HCT116 (cell line): ENCODE measurements at regions not wholly inside any gene's neighbourhood (a gene's known extent, or its start where the extent isn't known, plus 50 kb on each side); places are given as distances from the start of the nearest gene placed in this dataset.

Experiments
- ATAC-seq: fragments of 200-7000 bp; cut with Tn5 transposase; 2 replicates; pipeline ENCODE4 v1.9.1; 2020; ENCODE audit warnings: mild to moderate bottlenecking, moderate library complexity
- BruUV-seq: library from RNA; stranded (reverse); fragments of 400-500 nt; replicated peaks from 2 replicates; lab custom pipeline; 2021; lab: Mats Ljungman, UMichigan
- CTCF ChIA-PET: fragments of 300-600 bp; sonication (Branson Sonifier 250); formaldehyde crosslinking; loops from one replicate; lab custom pipeline; 2021; ENCODE audit warnings: antibody characterized with exemption; lab: Charles Lee
- POLR2A ChIA-PET: fragments of 300-600, 350-600 bp; sonication (Branson Sonifier 250); formaldehyde crosslinking; loops from one replicate; lab custom pipeline; 2021; ENCODE audit warnings: antibody characterized with exemption; lab: Charles Lee
- RAD21 ChIA-PET, 2 experiments: fragments of 300-600 bp; sonication (Branson Sonifier 250); formaldehyde crosslinking; loops; one replicate each; lab custom pipeline; 2023; ENCODE audit warnings: low total read pairs in 2 of 2; ENCODE audit not compliant: uncharacterized antibody in 2 of 2, unreplicated experiment in 2 of 2, low non-redundant PET in 1 of 2; lab: Charles Lee
- DNase-seq: peaks from one replicate; pipeline ENCODE4 v3.0.0-alpha.2; 2010; ENCODE audit warnings: low read depth, low spot score
- H2AFZ ChIP-seq: fragments of 200-600 bp; shearing (Covaris generic), sonication (generic); 2 replicates; pipeline ENCODE4 v1.6.1; 2017; ENCODE audit warnings: low read depth, mixed run types, mixed read lengths, antibody characterized with exemption, low read length; ENCODE audit not compliant: poor library complexity, severe bottlenecking
- H3K27ac ChIP-seq: 2 replicates; pipeline ENCODE4 v1.5.1; 2012; ENCODE audit warnings: low read depth, low read length
- H3K27me3 ChIP-seq: fragments of 200-600 bp; sonication (generic); 2 replicates; pipeline ENCODE4 v1.6.1; 2016; ENCODE audit warnings: mixed run types, low read length, mixed read lengths; ENCODE audit not compliant: insufficient read depth
- H3K36me3 ChIP-seq, 2 experiments: fragments of 200-500 bp in 1 of 2; fragments of 200-600 bp in 1 of 2; sonication (Bioruptor generic) in 1 of 2; sonication (generic) in 1 of 2; 2 replicates each; pipeline versions ENCODE4 v1.5.1 to v1.6.1; 2014 to 2016; ENCODE audit warnings: low read length in 2 of 2, inconsistent platforms in 1 of 2, mixed read lengths in 1 of 2, mixed run types in 1 of 2; ENCODE audit not compliant: insufficient read depth in 2 of 2, control insufficient read depth in 1 of 2
- H3K4me1 ChIP-seq, 2 experiments: fragments of 200-600 bp in 1 of 2; sonication (generic) in 1 of 2; 2 replicates each; pipeline versions ENCODE4 v1.5.1 to v1.6.1; 2012 to 2017; ENCODE audit warnings: low read length in 2 of 2, inconsistent platforms in 1 of 2, mild to moderate bottlenecking in 1 of 2, mixed read lengths in 1 of 2, mixed run types in 1 of 2, moderate library complexity in 1 of 2; ENCODE audit not compliant: insufficient read depth in 2 of 2, control insufficient read depth in 1 of 2
- H3K4me2 ChIP-seq: fragments of 200-600 bp; sonication (generic); 2 replicates; pipeline ENCODE4 v1.6.1; 2017; ENCODE audit warnings: mixed run types, low read length, mixed read lengths
- H3K4me3 ChIP-seq, 2 experiments: fragments of 200-600 bp in 1 of 2; sonication (generic) in 1 of 2; replicated peaks in 1 of 2; 2 replicates each; pipeline ENCODE4 v1.5.1; 2011 to 2016; ENCODE audit warnings: low read length in 2 of 2, control low read depth in 1 of 2, low read depth in 1 of 2, mild to moderate bottlenecking in 1 of 2, mixed read lengths in 1 of 2, mixed run types in 1 of 2
- H3K79me2 ChIP-seq: fragments of 200-600 bp; sonication (generic); 2 replicates; pipeline ENCODE4 v1.6.1; 2017; ENCODE audit warnings: mild to moderate bottlenecking, mixed run types, low read length, moderate library complexity, mixed read lengths; ENCODE audit not compliant: insufficient read depth
- H3K9ac ChIP-seq: fragments of 200-600 bp; sonication (generic); 2 replicates; pipeline ENCODE4 v1.6.1; 2016; ENCODE audit warnings: low read length, mixed read lengths
- H3K9me2 ChIP-seq: fragments of 200-600 bp; sonication (generic), shearing (Covaris generic); 2 replicates; pipeline ENCODE4 v1.6.1; 2017; ENCODE audit warnings: mixed run types, mild to moderate bottlenecking, moderate library complexity; ENCODE audit not compliant: insufficient read depth
- H3K9me3 ChIP-seq, 2 experiments: fragments of 200-500 bp in 1 of 2; fragments of 200-600 bp in 1 of 2; sonication (Bioruptor generic) in 1 of 2; sonication (generic) in 1 of 2; 2 replicates each; pipeline ENCODE4 v1.6.1; 2014 to 2017; ENCODE audit warnings: low read length in 2 of 2, mixed read lengths in 2 of 2, inconsistent platforms in 1 of 2, low read depth in 1 of 2, mild to moderate bottlenecking in 1 of 2, mixed run types in 1 of 2, moderate library complexity in 1 of 2; ENCODE audit not compliant: control insufficient read depth in 1 of 2, insufficient read depth in 1 of 2
- H4K20me1 ChIP-seq: fragments of 200-600 bp; sonication (generic), shearing (Covaris generic); 2 replicates; pipeline ENCODE4 v1.6.1; 2017; ENCODE audit warnings: mixed run types, mild to moderate bottlenecking, moderate library complexity; ENCODE audit not compliant: insufficient read depth
- ELF1 ChIP-seq: IDR thresholded peaks from 2 replicates; pipeline ENCODE4 v1.6.1; 2012; ENCODE audit warnings: low read depth, borderline replicate concordance
- EZH2phosphoT487 ChIP-seq: fragments of 200-600 bp; IDR thresholded peaks from 2 replicates; pipeline ENCODE4 v1.6.1; 2018; ENCODE audit warnings: antibody characterized with exemption, borderline replicate concordance
- FOSL1 ChIP-seq: IDR thresholded peaks from 2 replicates; pipeline ENCODE4 v1.6.1; 2012; ENCODE audit warnings: low read depth
- POLR2A ChIP-seq: IDR thresholded peaks from 2 replicates; pipeline ENCODE4 v1.7.0; 2011; ENCODE audit warnings: borderline replicate concordance; ENCODE audit not compliant: insufficient read depth, insufficient read length; ENCODE audit errors: extremely low read depth
- SIN3A ChIP-seq: IDR thresholded peaks from 2 replicates; pipeline ENCODE4 v1.6.1; 2012; ENCODE audit warnings: low read depth
- YY1 ChIP-seq: IDR thresholded peaks from 2 replicates; pipeline ENCODE4 v1.6.1; 2011; ENCODE audit warnings: low read length, low read depth, moderate library complexity, mild to moderate bottlenecking; ENCODE audit not compliant: insufficient replicate concordance; ENCODE audit errors: extremely low read depth
- intact Hi-C: fragments of 100-400 bp; cut with micrococcal nuclease; formaldehyde crosslinking; loops from 2 replicates; pipeline ENCODE4 v1.10.0; 2022
- TF ChIP-seq, protein P1 (sequence below): IDR thresholded peaks from 2 replicates; pipeline ENCODE4 v1.6.1; 2011; ENCODE audit warnings: mild to moderate bottlenecking, low read length, moderate library complexity; ENCODE audit not compliant: insufficient replicate concordance; ENCODE audit errors: extremely low read depth
- TF ChIP-seq, protein P2 (sequence below): IDR thresholded peaks from 2 replicates; pipeline ENCODE4 v1.6.1; 2012
- TF ChIP-seq, protein P3 (sequence below): IDR thresholded peaks from 2 replicates; pipeline ENCODE4 v1.6.1; 2012
- TF ChIP-seq, protein P4 (sequence below): IDR thresholded peaks from 2 replicates; pipeline ENCODE4 v1.6.1; 2012; ENCODE audit warnings: low read depth
- TF ChIP-seq, protein P5 (sequence below), 3 experiments: fragments of 200-600 bp in 1 of 3; sonication (generic) in 1 of 3; IDR thresholded peaks in 2 of 3; conservative IDR thresholded peaks in 1 of 3; 2 replicates each; pipeline ENCODE4 v1.5.1; 2012 to 2017; ENCODE audit warnings: low read depth in 2 of 3, low read length in 2 of 3, antibody characterized with exemption in 1 of 3, borderline replicate concordance in 1 of 3, control low read depth in 1 of 3, mild to moderate bottlenecking in 1 of 3, mixed read lengths in 1 of 3, mixed run types in 1 of 3, moderate library complexity in 1 of 3; ENCODE audit not compliant: insufficient read depth in 1 of 3

DNA sequence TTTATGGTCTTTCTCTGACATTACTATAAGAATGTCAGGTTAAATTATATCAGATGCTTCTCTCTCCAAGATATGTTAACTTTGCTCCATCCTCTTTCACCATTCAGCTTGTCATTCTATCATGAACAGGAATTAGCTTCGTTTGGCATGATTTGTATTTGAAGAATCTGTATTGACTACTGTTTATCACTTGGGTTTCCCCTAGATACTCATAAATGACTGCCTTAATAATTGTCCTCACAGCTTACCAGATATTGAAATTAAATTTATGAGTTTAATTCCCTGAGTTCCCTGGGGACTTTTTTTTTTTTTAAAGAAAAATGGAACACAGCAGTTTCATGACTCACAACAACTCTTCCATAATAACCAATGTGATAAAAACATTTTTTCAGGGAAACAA lies 76.2 kb upstream of the EOLA2 start (continued):
- TF ChIP-seq, protein P1, sequence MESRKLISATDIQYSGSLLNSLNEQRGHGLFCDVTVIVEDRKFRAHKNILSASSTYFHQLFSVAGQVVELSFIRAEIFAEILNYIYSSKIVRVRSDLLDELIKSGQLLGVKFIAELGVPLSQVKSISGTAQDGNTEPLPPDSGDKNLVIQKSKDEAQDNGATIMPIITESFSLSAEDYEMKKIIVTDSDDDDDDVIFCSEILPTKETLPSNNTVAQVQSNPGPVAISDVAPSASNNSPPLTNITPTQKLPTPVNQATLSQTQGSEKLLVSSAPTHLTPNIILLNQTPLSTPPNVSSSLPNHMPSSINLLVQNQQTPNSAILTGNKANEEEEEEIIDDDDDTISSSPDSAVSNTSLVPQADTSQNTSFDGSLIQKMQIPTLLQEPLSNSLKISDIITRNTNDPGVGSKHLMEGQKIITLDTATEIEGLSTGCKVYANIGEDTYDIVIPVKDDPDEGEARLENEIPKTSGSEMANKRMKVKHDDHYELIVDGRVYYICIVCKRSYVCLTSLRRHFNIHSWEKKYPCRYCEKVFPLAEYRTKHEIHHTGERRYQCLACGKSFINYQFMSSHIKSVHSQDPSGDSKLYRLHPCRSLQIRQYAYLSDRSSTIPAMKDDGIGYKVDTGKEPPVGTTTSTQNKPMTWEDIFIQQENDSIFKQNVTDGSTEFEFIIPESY, result no peak

DNA sequence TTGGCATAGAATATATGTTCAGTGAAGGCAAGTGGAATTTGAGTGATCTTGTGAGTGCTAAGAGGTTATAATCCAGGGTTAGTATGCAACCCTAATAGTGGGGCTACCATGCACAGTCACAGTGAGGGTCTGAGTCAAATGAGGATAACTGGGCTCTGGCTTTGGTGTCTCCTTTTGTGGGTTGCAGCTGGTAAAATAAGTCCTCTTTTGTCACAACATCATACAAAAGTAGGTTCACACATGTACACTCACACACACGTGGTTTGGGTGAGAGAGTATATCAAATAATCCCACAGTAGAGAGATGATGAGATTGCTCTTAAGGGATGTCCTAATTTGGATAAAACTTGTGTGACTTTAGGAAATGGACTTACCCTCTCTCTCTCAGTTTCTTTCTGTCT lies 79.6 kb upstream of the EOLA2 start:
- no peaks in the 10 kb centered on the region for H3K36me3 ChIP-seq
- H4K20me1 ChIP-seq, result no peaks in the 10 kb centered on the region
- ChIA-PET RAD21 (no interaction called here), CTCF (no interaction called here), POLR2A (no interaction called here)
- no peaks in the 10 kb centered on the region for H3K79me2 ChIP-seq
- ATAC-seq (no peak), DNase-seq (no peak)
- TF ChIP-seq EZH2phosphoT487, result no peak
- TF ChIP-seq YY1, result no peak
- TF ChIP-seq, protein P2, sequence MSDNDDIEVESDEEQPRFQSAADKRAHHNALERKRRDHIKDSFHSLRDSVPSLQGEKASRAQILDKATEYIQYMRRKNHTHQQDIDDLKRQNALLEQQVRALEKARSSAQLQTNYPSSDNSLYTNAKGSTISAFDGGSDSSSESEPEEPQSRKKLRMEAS, result no peak
- TF ChIP-seq, protein P3, sequence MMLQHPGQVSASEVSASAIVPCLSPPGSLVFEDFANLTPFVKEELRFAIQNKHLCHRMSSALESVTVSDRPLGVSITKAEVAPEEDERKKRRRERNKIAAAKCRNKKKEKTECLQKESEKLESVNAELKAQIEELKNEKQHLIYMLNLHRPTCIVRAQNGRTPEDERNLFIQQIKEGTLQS, result no peak
- TF ChIP-seq, protein P4, sequence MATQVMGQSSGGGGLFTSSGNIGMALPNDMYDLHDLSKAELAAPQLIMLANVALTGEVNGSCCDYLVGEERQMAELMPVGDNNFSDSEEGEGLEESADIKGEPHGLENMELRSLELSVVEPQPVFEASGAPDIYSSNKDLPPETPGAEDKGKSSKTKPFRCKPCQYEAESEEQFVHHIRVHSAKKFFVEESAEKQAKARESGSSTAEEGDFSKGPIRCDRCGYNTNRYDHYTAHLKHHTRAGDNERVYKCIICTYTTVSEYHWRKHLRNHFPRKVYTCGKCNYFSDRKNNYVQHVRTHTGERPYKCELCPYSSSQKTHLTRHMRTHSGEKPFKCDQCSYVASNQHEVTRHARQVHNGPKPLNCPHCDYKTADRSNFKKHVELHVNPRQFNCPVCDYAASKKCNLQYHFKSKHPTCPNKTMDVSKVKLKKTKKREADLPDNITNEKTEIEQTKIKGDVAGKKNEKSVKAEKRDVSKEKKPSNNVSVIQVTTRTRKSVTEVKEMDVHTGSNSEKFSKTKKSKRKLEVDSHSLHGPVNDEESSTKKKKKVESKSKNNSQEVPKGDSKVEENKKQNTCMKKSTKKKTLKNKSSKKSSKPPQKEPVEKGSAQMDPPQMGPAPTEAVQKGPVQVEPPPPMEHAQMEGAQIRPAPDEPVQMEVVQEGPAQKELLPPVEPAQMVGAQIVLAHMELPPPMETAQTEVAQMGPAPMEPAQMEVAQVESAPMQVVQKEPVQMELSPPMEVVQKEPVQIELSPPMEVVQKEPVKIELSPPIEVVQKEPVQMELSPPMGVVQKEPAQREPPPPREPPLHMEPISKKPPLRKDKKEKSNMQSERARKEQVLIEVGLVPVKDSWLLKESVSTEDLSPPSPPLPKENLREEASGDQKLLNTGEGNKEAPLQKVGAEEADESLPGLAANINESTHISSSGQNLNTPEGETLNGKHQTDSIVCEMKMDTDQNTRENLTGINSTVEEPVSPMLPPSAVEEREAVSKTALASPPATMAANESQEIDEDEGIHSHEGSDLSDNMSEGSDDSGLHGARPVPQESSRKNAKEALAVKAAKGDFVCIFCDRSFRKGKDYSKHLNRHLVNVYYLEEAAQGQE, result no peak
- no peak for TF ChIP-seq POLR2A
- TF ChIP-seq, protein P5, sequence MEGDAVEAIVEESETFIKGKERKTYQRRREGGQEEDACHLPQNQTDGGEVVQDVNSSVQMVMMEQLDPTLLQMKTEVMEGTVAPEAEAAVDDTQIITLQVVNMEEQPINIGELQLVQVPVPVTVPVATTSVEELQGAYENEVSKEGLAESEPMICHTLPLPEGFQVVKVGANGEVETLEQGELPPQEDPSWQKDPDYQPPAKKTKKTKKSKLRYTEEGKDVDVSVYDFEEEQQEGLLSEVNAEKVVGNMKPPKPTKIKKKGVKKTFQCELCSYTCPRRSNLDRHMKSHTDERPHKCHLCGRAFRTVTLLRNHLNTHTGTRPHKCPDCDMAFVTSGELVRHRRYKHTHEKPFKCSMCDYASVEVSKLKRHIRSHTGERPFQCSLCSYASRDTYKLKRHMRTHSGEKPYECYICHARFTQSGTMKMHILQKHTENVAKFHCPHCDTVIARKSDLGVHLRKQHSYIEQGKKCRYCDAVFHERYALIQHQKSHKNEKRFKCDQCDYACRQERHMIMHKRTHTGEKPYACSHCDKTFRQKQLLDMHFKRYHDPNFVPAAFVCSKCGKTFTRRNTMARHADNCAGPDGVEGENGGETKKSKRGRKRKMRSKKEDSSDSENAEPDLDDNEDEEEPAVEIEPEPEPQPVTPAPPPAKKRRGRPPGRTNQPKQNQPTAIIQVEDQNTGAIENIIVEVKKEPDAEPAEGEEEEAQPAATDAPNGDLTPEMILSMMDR (IDR thresholded peaks at IDR 0.05 in 2 of 3, conservative IDR thresholded peaks at IDR 0.05 in 1 of 3; ENCODE audit: borderline replicate concordance in 1 of 3, insufficient read depth in 1 of 3, low read depth in 2 of 3, low read length in 2 of 3), result no peak
- TF ChIP-seq ELF1, result no peak
- no peak for TF ChIP-seq SIN3A
- no peak for TF ChIP-seq FOSL1
- no peak overlapping the region for H3K27ac ChIP-seq
- H3K27me3 ChIP-seq, result no peaks in the 10 kb centered on the region
- no peak overlapping the region for H3K4me2 ChIP-seq
- no peak overlapping the region for H2AFZ ChIP-seq
- intact Hi-C loops, result no loop called here
- no peak overlapping the region for H3K4me3 ChIP-seq
- no peaks in the 10 kb centered on the region for H3K4me1 ChIP-seq
- H3K9me2 ChIP-seq, result no peaks in the 10 kb centered on the region
- BruUV-seq, result no TSS peak
- H3K9ac ChIP-seq, result no peak overlapping the region
- no peaks in the 10 kb centered on the region for H3K9me3 ChIP-seq
